ENCODE measurements at regions not wholly inside any gene's neighbourhood (a gene's known extent, or its start where the extent isn't known, plus 50 kb on each side); places are given as distances from the start of the nearest gene placed in this dataset.

DNA sequence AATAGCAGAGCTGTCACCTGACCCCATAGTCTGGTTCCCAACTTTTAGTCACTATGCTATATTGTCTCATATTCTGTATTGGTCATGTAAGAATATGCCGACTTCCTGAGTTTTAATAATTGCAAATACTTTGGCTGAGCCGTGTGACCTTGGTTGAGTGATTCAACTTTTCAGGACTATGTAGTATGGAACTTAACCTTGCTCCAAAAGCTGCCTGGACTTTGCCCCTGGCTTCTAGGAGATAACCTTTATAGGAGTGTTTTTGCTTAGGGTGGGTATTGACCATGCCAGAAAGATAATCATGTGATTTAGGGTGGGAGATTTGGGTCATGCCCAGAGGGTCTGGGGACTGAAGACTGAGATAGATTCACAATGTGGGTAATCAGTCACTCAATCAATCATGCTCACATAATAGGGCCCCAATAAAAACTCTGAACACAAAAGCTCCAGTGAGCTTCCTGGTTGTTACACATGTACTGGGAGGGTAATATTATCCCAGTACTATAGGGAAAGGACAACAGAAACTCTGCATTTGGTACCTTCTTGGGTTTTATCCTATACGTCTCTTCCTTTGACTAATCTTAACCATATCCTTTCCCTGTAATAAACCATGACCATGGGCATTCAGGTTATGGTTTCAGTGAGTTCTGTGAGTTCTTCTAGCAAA lies 235.6 kb downstream of the RNF152 start:
- TF ChIP-seq, protein P1, sequence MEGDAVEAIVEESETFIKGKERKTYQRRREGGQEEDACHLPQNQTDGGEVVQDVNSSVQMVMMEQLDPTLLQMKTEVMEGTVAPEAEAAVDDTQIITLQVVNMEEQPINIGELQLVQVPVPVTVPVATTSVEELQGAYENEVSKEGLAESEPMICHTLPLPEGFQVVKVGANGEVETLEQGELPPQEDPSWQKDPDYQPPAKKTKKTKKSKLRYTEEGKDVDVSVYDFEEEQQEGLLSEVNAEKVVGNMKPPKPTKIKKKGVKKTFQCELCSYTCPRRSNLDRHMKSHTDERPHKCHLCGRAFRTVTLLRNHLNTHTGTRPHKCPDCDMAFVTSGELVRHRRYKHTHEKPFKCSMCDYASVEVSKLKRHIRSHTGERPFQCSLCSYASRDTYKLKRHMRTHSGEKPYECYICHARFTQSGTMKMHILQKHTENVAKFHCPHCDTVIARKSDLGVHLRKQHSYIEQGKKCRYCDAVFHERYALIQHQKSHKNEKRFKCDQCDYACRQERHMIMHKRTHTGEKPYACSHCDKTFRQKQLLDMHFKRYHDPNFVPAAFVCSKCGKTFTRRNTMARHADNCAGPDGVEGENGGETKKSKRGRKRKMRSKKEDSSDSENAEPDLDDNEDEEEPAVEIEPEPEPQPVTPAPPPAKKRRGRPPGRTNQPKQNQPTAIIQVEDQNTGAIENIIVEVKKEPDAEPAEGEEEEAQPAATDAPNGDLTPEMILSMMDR (IDR thresholded peaks at IDR 0.05; ENCODE audit: insufficient read depth, low read length, severe bottlenecking) = no peak
- DNase-seq (ENCODE audit: low read depth) (no peak), FAIRE-seq (no peak)
- H3K4me3 ChIP-seq (ENCODE audit: low read depth, low read length) = no peak overlapping the region
- no peaks in the 10 kb centered on the region for H3K36me3 ChIP-seq (ENCODE audit: control insufficient read depth, insufficient read depth, low read length)
- no peaks in the 10 kb centered on the region for H3K27me3 ChIP-seq (ENCODE audit: control insufficient read depth, insufficient read depth, low read length)

DNA sequence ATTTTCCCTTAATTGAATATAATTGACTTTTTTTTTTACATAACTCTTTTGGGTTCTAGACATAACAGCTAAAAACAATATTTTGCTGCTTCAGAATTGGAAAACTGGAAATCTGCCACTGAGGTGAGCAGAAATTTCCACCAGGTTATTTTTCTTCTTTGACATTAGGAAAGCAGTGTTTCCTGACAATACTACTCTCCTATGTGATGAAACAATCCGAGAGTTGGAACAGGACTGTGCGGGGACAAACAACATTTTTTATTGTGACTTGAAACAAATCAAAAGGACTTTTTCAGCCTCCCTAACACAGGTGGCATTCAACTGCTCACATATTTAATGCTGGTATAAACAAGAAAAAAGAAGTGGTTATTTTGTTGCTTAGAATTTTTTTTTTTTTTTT lies 237.2 kb downstream of the RNF152 start:
- FAIRE-seq (no peak), DNase-seq (ENCODE audit: low read depth) (no peak)
- H3K27me3 ChIP-seq (ENCODE audit: control insufficient read depth, insufficient read depth, low read length) = no peaks in the 10 kb centered on the region
- TF ChIP-seq, protein P1 (IDR thresholded peaks at IDR 0.05; ENCODE audit: insufficient read depth, low read length, severe bottlenecking) = no peak
- no peaks in the 10 kb centered on the region for H3K36me3 ChIP-seq (ENCODE audit: control insufficient read depth, insufficient read depth, low read length)
- H3K4me3 ChIP-seq (ENCODE audit: low read depth, low read length) = no peak overlapping the region

DNA sequence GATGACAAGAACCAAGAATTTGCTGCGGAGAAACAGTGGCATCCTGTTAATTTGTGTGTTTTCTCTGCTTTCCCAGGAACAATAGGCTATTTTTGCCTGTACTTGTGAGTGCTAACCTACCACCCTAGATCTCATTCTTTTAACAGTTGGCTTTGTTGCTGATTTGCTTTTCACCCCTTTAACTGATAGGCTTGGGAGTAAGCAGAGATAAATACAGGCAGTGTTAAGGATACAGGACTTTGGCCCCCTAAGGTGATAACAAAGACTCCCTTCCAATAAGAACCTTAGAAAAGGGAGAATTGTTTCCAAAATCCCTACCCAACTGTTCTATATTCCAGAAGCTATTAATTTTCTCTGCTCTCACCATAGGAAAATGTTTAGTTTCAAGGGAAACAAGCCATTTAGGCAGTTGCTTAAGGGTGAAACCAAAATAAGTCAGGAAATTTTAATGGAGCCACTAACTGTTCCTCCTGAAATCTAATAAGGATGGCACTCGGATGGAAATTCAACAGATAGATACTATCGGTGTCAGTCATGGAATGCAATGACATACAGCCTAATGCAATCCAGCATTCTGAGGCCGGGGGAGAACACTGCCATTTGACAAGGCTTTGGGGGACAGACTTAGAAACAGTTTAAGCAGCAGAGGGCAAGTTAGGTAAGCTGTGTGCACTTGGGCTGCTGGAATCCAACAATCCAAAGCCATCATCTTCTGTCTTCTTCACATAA lies 238.8 kb downstream of the RNF152 start:
- H3K27me3 ChIP-seq (ENCODE audit: control insufficient read depth, insufficient read depth, low read length) = no peaks in the 10 kb centered on the region
- DNase-seq (ENCODE audit: low read depth) (no peak), FAIRE-seq (no peak)
- no peaks in the 10 kb centered on the region for H3K36me3 ChIP-seq (ENCODE audit: control insufficient read depth, insufficient read depth, low read length)
- TF ChIP-seq, protein P1 (IDR thresholded peaks at IDR 0.05; ENCODE audit: insufficient read depth, low read length, severe bottlenecking) = no peak
- H3K4me3 ChIP-seq (ENCODE audit: low read depth, low read length) = no peak overlapping the region

DNA sequence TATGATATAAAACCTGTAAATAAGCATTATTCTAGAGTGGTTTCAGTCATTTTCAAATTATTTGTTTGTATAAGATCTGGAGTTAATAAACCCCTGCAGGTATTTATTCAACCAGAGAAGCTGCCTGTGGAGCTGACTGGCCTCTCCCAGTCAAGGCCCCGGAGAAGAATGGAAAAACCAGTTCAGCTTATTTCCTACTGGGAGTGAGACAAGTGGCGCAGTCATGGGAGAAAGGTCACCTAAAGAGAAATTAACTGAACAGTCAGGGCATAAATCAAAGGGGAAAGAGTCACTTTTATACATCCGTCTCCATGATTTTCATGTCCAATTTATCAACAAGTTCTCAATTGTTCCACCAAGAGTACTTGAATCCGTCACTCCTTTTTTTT lies 240.9 kb downstream of the RNF152 start:
- Histone ChIP-seq H3K36me3 (ENCODE audit: control insufficient read depth, insufficient read depth, low read length) (no peaks in the 10 kb centered on the region), H3K4me3 (ENCODE audit: low read depth, low read length) (no peak overlapping the region), H3K27me3 (ENCODE audit: control insufficient read depth, insufficient read depth, low read length) (no peaks in the 10 kb centered on the region)
- DNase-seq (ENCODE audit: low read depth) (peak; percentile 21), FAIRE-seq (no peak)
- TF ChIP-seq, protein P1 (IDR thresholded peaks at IDR 0.05; ENCODE audit: insufficient read depth, low read length, severe bottlenecking) = no peak

DNA sequence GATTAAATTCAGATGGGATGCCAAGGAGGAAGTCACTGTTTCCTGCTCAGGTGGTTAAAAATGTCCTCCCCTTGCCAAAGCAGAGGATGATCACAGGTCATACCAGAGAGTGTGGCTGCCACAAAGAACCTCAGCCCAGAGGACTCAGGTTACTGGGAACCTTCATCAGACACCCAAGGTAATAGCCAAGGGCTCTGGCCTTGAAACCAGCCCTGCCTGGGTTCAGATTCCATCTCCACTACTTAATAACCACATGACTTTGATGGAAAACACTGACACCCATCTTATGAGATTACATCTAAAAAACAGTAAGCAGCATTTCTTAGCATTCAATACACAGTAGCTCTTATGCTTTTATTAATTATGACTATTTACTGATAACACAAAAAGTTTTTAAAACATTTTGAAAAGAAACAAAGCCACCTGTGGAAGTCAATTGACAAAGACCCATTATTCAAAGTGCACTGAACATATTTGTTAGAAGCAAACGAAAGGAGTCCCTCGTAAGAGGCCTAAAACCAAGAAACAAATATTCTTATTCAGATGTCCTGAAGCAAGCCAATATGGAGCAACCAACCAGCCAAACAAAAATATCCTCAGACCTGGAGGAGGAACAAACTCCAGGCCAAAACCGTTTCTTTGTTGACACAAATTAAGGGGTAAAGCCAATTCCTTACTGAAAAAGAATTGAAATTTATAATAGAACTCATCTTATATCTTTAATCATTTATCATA lies 241.5 kb downstream of the RNF152 start:
- H3K4me3 ChIP-seq (ENCODE audit: low read depth, low read length) = no peak overlapping the region
- no peaks in the 10 kb centered on the region for H3K27me3 ChIP-seq (ENCODE audit: control insufficient read depth, insufficient read depth, low read length)
- no peaks in the 10 kb centered on the region for H3K36me3 ChIP-seq (ENCODE audit: control insufficient read depth, insufficient read depth, low read length)
- no peak for DNase-seq (ENCODE audit: low read depth)
- FAIRE-seq = no peak
- TF ChIP-seq, protein P1 (IDR thresholded peaks at IDR 0.05; ENCODE audit: insufficient read depth, low read length, severe bottlenecking) = no peak

Measured in bronchial epithelial cell (primary cell).